Large intestine (tissue), 3 donors: ENCODE measurements at regions not wholly inside any gene's neighbourhood (a gene's known extent, or its start where the extent isn't known, plus 50 kb on each side); places are given as distances from the start of the nearest gene placed in this dataset.
"Not testable (repeated sequence)": the region's sequence is repeated elsewhere in the genome, so short reads cannot be mapped to it uniquely, and the experiment has no call there.

Experiments used
- DNase-seq, 2 donors: peaks; one replicate each; pipeline versions ENCODE4 v3.0.0 to v3.0.0-alpha.2; 2013
- H3K27ac ChIP-seq: one replicate; pipeline ENCODE4 v1.5.1; 2013; ENCODE audit warnings: low read length
- H3K27me3 ChIP-seq: 2 replicates; pipeline ENCODE4 v1.6.1; 2013; ENCODE audit warnings: low read length; ENCODE audit not compliant: control insufficient read depth, insufficient read depth
- H3K36me3 ChIP-seq: 2 replicates; pipeline ENCODE4 v1.6.1; 2013; ENCODE audit warnings: low read length; ENCODE audit not compliant: control insufficient read depth, insufficient read depth
- H3K4me1 ChIP-seq: one replicate; pipeline ENCODE4 v1.6.1; 2013; ENCODE audit warnings: low read length; ENCODE audit not compliant: control insufficient read depth, insufficient read depth
- H3K4me3 ChIP-seq: one replicate; pipeline ENCODE4 v1.5.1; 2013; ENCODE audit warnings: low read length
- H3K9me3 ChIP-seq: one replicate; pipeline ENCODE4 v1.6.1; 2013; ENCODE audit warnings: mild to moderate bottlenecking, low read depth, low read length, moderate library complexity; ENCODE audit not compliant: control insufficient read depth
- WGBS: methylation state at CpG from one replicate; pipeline ENCODE4 v1.1.5; 2013; ENCODE audit warnings: low lambda C conversion rate; ENCODE audit not compliant: insufficient coverage; 5-methylcytosine and 5-hydroxymethylcytosine counted together

DNA sequence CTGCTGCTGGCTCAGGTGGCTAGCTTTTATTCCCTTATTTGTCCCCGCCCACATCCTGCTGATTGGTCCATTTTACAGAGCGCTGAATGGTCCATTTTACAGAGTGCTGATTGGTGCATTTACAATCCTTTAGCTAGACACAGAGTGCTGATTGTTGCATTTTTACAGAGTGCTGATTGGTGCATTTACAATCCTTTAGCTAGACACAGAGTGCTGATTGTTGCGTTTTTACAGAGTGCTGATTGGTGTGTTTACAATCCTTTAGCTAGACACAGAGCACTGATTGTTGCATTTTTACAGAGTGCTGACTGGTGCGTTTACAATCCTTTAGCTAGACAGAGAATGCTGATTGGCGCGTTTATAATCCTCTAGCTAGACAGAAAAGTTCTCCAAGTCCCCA, 107.8 kb upstream of the BMPER start:
- H3K4me1 ChIP-seq, H3K9me3 ChIP-seq, H3K27me3 ChIP-seq, DNase-seq, H3K36me3 ChIP-seq, H3K4me3 ChIP-seq, H3K27ac ChIP-seq: not testable (repeated sequence)
- WGBS: no CpG with 5 or more reads among the region's 6 CpGs

DNA sequence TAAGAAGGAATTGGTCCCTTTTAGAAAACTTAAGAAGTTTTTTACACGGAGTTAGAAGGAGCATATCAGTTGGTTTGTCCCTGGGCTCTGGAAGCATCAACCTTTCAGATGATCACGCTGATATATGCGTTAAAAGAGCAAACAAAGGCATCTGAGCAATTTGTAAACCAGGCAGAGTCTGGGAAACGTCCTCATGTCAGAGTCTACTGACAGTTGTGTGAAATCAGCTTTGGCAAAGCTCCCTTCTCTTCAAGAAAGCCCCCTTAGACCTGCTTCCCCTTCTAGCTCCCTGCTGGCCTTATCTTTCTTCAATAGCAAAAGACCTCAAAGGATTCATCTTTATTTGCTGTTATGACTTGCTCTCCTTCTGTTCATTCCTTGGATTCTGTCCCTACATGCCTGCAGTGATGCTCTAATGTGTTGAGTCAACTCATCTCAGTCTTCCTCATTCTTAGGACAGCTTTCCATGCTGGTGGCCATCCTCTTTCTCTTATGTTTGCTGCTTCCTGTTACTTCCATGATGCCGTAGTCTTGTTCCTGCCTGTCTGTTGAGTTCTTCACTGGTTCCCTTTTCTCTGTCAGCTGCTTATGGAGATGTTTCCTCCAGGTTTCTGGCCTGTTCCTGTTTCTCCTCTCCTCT, 106.5 kb upstream of the BMPER start:
- no peak overlapping the region for H3K27ac ChIP-seq
- DNase-seq: no peak
- H3K36me3 ChIP-seq: no peaks in the 10 kb centered on the region
- H3K4me1 ChIP-seq: no peaks in the 10 kb centered on the region
- H3K4me3 ChIP-seq: no peak overlapping the region
- no peaks in the 10 kb centered on the region for H3K9me3 ChIP-seq
- WGBS: 100% methylated on average over 1 of the region's 5 CpGs
- no peaks in the 10 kb centered on the region for H3K27me3 ChIP-seq

DNA sequence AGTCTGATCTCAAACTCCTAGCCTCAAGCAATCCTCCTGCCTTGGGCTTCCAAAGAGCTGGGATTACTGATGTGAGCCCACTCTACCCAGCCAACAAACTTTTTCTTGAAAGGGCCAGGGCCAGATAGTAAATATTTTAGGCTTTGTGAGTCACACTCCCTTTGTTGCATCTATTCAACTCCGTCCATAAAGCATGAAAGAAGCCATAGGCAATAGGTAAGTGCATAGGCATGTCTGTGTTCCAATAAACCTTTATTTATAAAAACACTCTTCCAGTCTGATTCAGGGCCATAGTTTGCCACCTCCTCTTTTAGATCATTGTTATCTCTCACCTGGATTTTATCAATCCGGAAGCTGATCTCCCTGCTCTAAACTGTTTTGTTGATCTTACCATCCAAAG, 105.6 kb upstream of the BMPER start:
- Histone ChIP-seq H3K4me1 (no peaks in the 10 kb centered on the region), H3K27me3 (no peaks in the 10 kb centered on the region), H3K4me3 (no peak overlapping the region), H3K36me3 (no peaks in the 10 kb centered on the region), H3K9me3 (no peaks in the 10 kb centered on the region), H3K27ac (no peak overlapping the region)
- 50% methylated on average over 1 of the region's 2 CpGs for WGBS
- DNase-seq: no peak

DNA sequence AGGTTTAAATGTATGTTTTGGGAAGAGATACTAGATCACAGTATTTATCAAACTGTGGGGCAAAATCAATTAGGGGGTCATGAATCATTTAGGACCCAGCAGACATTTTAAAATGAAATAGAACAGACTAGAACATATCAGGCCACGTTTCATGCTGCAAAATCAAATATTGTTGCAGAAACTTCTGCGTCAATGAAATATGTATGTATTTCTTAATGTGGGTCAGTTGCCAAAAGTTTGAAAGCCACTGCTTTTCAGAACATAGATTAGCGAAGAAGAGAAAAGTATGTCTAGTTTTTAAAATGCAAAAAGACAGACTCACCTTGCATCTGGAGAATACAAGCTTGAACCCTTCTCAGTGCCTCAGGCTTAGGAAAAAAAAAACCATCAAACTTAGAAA, 102.7 kb upstream of the BMPER start:
- DNase-seq: no peak
- Histone ChIP-seq H3K27ac (no peak overlapping the region), H3K36me3 (no peaks in the 10 kb centered on the region), H3K27me3 (no peaks in the 10 kb centered on the region), H3K4me3 (no peak overlapping the region), H3K9me3 (no peaks in the 10 kb centered on the region), H3K4me1 (peaks cover 5% of the 10 kb centered on the region)
- 84% methylated on average over 3 of the region's 3 CpGs for WGBS

- Histone ChIP-seq H3K9me3 (no peaks in the 10 kb centered on the region), H3K4me3 (no peak overlapping the region), H3K27me3 (no peaks in the 10 kb centered on the region), H3K27ac (no peak overlapping the region), H3K4me1 (peaks cover 8% of the 10 kb centered on the region), H3K36me3 (no peaks in the 10 kb centered on the region)
- 80% methylated on average over 2 of the region's 7 CpGs for WGBS
- no peak for DNase-seq
Measured at GRCh38 chr7:33804140-33804660, 101.1 kb upstream of the BMPER start.

GRCh38 chr7:33805630-33806233, 99.6 kb upstream of the BMPER start:
- Histone ChIP-seq H3K27ac (no peak overlapping the region), H3K4me3 (no peak overlapping the region)
- 100% methylated on average over 2 of the region's 7 CpGs for WGBS

DNA sequence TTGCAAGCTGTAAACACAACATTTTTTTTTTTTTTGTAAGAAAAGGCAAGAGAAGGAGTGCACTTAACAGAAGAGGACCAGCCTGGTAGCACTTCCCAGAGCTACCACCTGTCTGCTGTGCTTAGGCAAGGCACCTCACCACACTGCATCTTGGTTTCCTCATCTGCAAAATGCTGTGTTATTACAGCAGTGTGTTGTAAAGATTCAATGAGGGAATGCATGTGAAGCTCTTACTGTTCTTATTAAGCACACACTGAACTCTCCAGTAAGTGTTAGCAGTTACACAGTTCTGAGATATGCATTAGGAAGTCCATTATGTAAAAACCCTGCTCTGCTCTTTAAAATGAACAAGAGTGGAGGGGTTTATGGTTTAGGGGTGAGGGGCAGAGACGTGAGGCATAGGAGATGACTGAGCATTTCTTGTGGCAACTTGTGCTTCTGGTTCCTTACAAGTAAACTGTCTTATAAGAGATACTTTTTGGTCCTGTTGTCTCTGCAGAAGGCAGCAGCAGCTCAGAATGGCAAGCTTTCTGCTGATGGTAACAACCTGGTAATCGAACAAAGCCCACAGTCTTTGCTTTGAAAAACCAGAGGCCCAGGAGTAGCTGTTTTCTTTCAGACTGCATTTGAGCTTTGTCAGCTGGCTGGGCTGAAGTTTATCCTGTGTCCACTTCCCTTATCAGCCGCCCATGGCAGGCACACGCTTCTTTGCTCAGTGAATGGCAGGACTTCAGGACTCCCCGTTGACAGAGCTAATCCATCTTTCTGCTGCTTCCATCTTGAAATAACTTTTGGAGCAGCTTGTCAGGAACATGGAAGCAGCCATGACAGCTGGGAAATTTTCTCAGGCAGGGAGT, 98.8 kb upstream of the BMPER start:
- H3K9me3 ChIP-seq: no peaks in the 10 kb centered on the region
- no peak for DNase-seq
- H3K27me3 ChIP-seq: no peaks in the 10 kb centered on the region
- peaks cover 8% of the 10 kb centered on the region for H3K4me1 ChIP-seq
- no peak overlapping the region for H3K4me3 ChIP-seq
- H3K27ac ChIP-seq: no peak overlapping the region
- H3K36me3 ChIP-seq: no peaks in the 10 kb centered on the region
- no CpG with 5 or more reads among the region's 5 CpGs for WGBS

More at GRCh38 chr7:33805630-33806233, 99.6 kb upstream of the BMPER start:
- H3K36me3 ChIP-seq: no peaks in the 10 kb centered on the region
- DNase-seq: no peak
- H3K4me1 ChIP-seq: peaks cover 8% of the 10 kb centered on the region
- H3K27me3 ChIP-seq: no peaks in the 10 kb centered on the region
- no peaks in the 10 kb centered on the region for H3K9me3 ChIP-seq

DNA sequence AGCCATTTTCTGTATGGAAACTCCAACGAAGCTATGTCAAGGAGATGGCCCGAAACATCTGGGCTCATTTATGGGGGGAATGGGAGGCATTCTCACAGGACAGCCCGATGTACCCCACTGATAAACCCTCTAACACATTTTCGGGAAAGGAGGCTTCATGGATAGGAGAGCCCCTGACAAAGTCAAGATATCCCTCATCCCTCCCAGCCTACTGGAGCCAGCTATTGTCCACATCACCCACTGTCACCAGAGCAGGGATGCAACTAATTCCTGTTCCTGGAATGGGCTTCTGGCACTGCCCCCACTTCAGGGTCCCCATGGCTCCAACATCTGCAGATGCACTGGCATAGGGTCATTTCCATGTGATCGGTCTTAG, 98.2 kb upstream of the BMPER start:
- H3K27ac ChIP-seq: no peak overlapping the region
- H3K4me1 ChIP-seq: peaks cover 8% of the 10 kb centered on the region
- no peaks in the 10 kb centered on the region for H3K9me3 ChIP-seq
- WGBS: no CpG with 5 or more reads among the region's 5 CpGs
- H3K4me3 ChIP-seq: no peak overlapping the region
- H3K27me3 ChIP-seq: no peaks in the 10 kb centered on the region
- H3K36me3 ChIP-seq: no peaks in the 10 kb centered on the region
- DNase-seq: no peak

GRCh38 chr7:33807779-33808482, 97.4 kb upstream of the BMPER start:
- Histone ChIP-seq H3K36me3 (no peaks in the 10 kb centered on the region), H3K4me1 (peaks cover 8% of the 10 kb centered on the region), H3K27me3 (no peaks in the 10 kb centered on the region), H3K27ac (no peak overlapping the region), H3K4me3 (no peak overlapping the region), H3K9me3 (no peaks in the 10 kb centered on the region)
- DNase-seq: peak; percentile 41 to 43
- 37% methylated on average over 3 of the region's 10 CpGs for WGBS

GRCh38 chr7:33809228-33809627, 96.1 kb upstream of the BMPER start:
- H3K9me3 ChIP-seq: no peaks in the 10 kb centered on the region
- no peak overlapping the region for H3K4me3 ChIP-seq
- H3K36me3 ChIP-seq: no peaks in the 10 kb centered on the region
- no peak overlapping the region for H3K27ac ChIP-seq
- WGBS: no CpG with 5 or more reads among the region's 3 CpGs
- DNase-seq: no peak
- H3K27me3 ChIP-seq: no peaks in the 10 kb centered on the region
- peaks cover 8% of the 10 kb centered on the region for H3K4me1 ChIP-seq
